HG02623 (cell line): ENCODE measurements at regions not wholly inside any gene's neighbourhood (a gene's known extent, or its start where the extent isn't known, plus 50 kb on each side); places are given as distances from the start of the nearest gene placed in this dataset.
"Not testable (repeated sequence)": the region's sequence is repeated elsewhere in the genome, so short reads cannot be mapped to it uniquely, and the experiment has no call there.

Source experiments
- ATAC-seq: cut with Tn5 transposase; IDR thresholded peaks from one replicate; pipeline ENCODE4 v1.9.1; 2021; ENCODE audit warnings: moderate library complexity; ENCODE audit not compliant: unreplicated experiment

GRCh38 chr12:86658303-86658702 lies 402.1 kb upstream of the MGAT4C start:
- no peak for ATAC-seq

DNA sequence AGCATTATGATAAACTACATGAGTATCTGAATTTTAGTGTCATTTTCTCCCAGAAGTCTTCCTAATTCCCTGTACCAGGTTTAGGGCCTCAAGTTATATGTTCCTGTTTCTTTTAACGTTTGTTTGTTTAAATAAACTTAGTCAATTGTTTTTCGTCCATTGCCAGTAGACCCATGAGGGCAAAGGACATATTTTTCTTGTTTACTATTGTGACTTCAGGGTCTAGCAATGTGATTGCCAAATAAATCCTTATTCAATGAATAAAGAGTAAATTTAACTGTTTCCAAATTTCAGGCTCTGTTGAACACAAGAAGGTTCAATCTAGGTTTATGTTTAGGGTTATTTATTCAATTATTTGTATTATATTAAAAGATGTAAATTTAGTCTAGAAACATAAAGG lies 391.6 kb upstream of the MGAT4C start:
- no peak for ATAC-seq

GRCh38 chr12:86634456-86635410 lies 378.5 kb upstream of the MGAT4C start:
- ATAC-seq, result no peak

DNA sequence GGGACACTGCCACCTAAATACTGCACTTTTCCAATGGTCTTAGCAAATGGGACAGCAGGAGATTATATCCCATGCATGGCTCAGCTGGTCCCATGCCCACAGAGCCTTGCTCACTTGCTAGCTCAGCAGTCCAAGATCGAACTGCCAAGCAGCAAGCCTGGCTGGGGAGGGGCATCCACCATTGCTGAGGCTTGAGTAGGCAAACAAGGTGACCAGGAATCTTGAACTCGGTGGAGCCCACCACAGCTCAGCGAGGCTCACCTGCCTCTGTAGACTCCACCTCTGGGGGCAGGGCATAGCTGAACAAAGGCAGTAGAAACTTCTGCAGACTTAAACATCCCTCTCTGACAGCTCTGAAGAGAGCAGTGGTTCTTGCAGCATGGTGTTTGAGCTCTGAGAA lies 370.8 kb upstream of the MGAT4C start:
- ATAC-seq, result no peak

- ATAC-seq, result no peak
These were observed 367.1 kb upstream of the MGAT4C start for GRCh38 chr12:86623267-86623666.

GRCh38 chr12:86621957-86622356 lies 365.8 kb upstream of the MGAT4C start:
- ATAC-seq, result no peak

- no peak for ATAC-seq
These were observed 357.1 kb upstream of the MGAT4C start for GRCh38 chr12:86613311-86613710.

GRCh38 chr12:86608638-86609037 lies 352.4 kb upstream of the MGAT4C start:
- no peak for ATAC-seq

DNA sequence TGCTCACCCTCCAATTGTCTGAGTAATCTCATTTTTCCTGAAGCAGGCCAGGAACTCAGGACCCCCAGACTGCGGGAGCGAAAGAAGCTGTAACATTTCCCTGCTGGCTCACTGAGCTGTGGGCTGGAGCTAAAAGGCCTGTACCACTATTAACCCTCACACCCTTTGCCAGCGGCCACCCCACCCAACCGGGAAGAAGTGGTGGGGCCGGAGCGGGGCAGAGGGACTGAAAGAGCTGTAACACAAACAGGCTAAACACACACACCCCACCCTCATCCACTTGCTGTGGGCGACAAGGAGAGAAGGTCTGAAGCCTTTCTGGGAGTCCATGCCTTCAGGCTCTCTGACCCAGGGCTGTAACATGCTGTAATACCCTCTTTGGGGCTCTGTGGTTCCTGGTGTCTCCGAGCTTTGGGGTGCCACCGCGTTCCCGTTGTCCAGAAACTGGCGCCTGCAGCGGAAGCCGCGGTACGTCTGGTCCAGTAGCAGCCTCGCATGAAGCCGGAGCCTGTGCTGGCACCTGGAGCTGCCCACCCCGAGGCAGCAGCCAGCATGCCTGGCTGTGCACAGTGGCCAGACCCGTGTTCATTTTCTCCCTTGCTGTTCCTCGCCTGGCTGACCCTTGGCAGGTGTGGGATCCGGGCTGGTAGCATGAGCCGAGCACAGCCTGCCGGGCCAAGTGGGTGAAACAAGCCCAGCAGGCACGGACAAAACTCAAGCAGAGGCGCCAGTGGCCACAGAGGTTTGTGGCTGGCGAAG lies 345.5 kb upstream of the MGAT4C start:
- ATAC-seq, result no peak

- no peak for ATAC-seq
These were observed 344.6 kb upstream of the MGAT4C start for GRCh38 chr12:86600664-86601231.

DNA sequence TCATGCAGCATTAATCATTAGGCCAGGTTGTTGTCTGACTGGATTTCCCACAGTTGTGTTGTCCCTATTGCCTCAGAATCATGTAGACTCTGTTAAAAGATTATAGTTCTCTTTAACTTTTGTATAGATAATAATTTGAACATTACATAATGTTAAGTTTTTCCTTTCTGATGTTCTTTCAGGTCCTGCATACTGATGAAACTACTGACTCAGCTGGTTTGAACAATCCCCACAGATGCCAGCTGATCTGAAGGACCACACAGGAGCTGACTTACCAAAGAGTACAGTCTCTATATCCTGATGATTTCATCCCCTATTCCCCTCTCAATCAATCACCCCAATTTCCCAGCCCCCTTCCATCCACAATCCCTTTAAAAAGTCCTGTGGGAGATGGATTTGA lies 341.2 kb upstream of the MGAT4C start:
- no peak for ATAC-seq

- no peak for ATAC-seq
These were observed 334.1 kb upstream of the MGAT4C start for GRCh38 chr12:86590296-86590695.

GRCh38 chr12:86574143-86574542 lies 318.0 kb upstream of the MGAT4C start:
- no peak for ATAC-seq

DNA sequence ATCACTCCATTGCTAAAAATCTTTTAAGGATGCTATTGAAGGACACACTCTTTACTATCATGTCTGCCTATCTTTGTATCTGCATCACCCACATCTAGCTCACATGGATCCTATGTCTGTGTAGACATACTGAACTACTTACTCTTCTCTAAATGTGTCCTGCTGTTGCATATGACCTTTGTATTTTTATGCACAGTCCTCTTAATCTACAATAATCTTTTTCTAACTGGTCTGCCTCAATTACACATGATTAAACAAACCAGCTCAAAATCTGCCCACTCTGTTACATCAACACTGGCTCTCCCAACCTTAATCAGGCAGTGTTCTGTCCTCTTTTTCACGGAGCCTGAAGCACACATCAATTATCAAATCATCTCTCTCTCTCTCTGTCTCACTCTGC lies 316.3 kb upstream of the MGAT4C start:
- ATAC-seq, result no peak

DNA sequence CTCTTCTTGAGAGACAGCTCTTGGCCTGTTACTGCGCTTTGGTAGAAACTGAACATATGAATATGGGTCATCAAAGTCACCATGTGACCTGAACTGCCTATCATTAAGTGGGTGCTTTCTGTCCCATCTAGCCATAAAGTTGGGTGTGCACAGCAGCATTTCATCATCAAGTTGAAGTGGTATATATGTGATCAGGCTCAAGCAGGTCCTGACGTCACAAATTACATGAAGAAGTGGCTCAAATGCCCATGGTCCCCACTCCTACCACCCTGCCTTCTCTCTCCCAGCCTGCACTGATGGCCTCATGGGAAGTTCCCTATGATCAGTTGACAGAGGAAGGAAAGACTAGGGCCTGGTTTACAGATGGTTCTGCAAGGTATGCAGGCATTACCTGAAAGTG lies 308.8 kb upstream of the MGAT4C start:
- no peak for ATAC-seq

DNA sequence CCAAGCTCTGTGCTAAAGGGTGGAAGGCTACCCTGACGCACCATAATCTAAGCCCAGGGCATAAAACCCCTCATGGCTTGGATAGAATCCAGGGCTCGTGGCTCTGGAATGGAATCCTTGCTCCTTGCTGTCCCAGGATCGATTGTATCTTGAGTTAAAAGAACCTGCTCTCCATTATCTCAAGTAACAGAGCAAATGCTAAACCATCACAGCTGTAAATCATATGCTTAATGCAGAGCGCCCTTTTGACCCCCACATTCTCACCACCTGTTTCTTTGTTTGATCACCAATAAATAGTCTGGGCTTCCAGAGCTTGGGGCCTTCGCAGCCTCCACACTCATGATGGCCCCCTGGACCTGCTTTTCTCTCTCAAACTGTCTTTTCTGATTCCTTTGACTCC lies 299.3 kb upstream of the MGAT4C start:
- ATAC-seq, result not testable (repeated sequence)

- ATAC-seq, result no peak
These were observed 295.0 kb upstream of the MGAT4C start for GRCh38 chr12:86551146-86551571.

DNA sequence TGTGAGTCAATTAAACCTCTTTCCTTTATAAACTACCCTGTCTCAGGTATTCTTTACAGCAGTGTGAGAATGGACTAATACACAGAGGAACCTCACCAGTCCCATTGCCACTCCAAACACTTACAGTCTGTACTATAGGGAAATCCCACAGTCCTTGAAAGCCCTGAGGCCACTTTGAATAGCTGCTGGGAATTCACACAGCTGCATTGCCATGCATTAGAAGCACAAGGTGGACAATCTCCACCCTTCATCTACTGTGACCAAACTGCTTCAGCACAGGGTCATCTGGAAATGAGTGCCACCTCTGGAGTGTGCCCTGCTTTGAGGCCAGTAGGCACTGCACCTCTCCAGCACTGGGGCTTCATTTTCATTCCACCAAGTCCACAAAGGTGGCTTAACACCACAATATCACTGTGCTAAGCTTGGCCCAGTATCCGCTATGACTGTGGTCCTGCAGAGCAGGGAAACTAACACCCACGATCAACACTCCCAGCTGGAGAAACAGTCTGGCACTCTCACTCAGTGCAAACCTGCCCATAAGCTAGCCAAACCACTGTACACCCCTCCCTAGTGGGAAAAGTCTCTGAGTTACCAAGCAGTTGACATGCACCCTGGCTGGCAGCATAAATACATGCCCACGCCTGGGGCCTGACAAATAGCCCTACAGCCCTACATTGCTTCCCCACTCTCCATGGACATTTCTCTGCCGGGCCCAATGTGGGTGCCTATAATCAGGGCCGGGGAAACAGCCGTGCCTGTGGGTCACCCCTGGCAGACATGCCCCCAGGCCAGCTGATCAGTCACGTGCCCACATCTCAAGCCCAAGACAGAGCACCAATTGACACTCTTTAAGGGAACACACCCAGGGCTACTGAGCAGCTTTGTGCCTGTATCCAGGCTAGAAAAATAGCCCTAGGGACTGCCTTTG lies 294.3 kb upstream of the MGAT4C start:
- no peak for ATAC-seq

DNA sequence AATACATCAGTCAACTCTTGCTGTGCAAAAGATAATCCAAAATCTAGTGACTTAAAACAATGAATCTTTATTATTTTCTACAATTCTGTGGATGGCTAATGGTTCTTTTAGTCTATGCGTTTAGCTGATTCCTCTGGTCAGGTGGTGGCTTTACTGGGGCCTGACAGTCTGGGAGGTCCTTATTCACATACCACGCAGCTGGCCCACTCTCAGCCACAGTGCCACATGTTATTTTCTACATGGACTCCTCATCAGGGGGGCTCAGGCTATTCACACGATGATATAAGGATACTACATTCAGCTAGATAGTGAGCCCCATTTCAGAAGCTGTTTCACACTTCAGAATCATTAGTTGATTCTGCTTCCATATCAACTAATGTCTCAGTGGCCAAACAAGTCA lies 287.5 kb upstream of the MGAT4C start:
- ATAC-seq, result no peak

DNA sequence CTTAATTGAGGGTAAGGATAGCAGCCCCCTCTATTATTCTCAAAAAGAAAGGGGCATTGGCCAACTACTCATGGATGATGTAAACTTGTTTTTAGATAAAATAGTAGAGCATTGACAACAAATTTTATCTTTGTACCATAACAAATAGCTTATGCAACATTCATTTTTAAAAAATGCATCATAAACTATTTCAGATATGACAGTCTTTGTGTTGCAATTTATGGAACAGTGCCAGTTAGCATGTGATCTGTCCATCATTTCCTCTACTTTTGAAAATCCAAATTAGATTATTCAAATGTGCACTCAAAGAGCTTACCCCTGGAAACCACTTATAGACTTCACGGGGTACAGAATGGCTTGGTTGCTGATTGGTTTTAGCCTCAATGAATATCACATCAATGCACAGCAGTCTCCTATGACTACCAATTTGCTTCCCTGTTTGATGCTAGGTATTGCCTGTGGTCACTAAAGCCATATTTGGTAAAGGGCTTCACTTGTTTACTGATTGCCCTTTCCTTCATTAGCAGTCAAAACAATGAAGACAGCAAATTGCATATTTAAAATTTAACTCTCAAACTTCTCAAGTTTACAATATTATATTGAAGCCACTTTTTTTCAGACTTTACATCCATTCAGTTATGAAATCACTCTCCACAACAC lies 274.9 kb upstream of the MGAT4C start:
- no peak for ATAC-seq
